COLO829 (cell line): ENCODE measurements at regions not wholly inside any gene's neighbourhood (a gene's known extent, or its start where the extent isn't known, plus 50 kb on each side); places are given as distances from the start of the nearest gene placed in this dataset.
"Not testable (repeated sequence)": the region's sequence is repeated elsewhere in the genome, so short reads cannot be mapped to it uniquely, and the experiment has no call there.

Experiments
- DNase-seq: peaks from one replicate; pipeline ENCODE4 v3.0.0; 2012; ENCODE audit warnings: low spot score

DNA sequence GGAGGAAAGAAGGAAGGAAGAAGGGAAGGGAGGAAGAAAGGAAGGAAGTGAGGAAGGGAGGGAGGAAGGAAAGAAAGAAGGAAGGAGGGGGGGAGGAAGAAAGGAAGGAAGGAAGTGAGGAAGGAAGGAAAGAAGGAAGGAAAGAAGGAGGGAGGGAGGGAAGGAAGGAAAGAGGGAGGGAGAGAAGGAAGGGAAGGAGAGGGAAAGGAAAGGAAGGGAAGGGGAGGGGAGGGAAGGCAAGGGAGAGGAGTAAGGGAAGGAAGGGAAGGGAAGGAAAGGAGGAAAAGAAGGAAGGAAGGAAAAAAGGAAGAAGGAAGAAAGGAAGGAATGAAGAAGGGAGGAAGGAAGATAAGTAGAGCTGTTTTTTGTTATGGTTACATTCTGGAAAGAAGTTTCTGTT is 141.2 kb downstream of the LRRC3B start:
- no peak for DNase-seq

DNA sequence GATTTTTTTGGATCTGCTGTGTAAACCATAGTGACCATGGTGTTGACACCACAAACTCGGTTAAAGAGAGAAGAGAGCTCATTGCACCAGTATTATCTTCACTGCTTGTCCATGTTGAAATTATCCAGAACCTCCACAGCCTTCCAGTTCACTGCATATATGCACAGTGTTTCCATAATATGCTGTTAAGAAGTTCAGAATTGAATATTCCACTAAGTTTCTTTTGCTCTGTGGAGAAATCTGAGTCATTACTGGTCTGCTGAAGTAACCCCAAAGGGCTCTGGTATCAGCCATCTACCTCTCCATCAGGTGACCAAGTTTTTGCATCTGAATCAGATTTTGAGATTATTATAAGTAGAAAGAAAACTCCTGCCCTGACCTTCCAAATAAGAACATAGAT is 143.5 kb downstream of the LRRC3B start:
- no peak for DNase-seq

DNA sequence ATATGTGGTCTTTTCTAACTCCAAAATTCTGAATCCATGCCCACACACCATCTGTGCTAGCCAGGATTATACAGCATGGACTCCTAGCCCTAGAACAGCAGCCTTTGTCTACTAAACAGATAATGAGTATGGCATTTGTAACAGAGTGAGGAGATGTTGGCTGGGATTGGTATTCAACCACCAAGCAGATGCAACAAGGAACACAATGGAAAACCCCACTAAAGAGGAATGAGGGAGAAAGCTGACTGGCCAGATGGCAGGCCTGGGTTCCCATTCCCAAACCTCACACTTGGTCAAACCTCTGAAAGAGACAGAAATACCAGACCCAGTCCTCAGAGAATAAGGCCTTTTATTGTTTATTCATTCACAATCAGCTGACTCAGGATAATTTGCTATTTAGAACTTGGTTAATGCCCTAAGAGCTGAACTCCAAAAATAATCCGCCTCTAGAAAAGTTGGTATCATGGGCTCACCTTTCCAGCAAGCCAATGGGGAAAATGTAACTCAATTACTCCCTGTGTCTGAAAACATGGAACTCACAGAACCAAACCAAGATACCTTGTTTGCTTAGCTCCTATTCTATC is 145.6 kb downstream of the LRRC3B start:
- DNase-seq: no peak

DNA sequence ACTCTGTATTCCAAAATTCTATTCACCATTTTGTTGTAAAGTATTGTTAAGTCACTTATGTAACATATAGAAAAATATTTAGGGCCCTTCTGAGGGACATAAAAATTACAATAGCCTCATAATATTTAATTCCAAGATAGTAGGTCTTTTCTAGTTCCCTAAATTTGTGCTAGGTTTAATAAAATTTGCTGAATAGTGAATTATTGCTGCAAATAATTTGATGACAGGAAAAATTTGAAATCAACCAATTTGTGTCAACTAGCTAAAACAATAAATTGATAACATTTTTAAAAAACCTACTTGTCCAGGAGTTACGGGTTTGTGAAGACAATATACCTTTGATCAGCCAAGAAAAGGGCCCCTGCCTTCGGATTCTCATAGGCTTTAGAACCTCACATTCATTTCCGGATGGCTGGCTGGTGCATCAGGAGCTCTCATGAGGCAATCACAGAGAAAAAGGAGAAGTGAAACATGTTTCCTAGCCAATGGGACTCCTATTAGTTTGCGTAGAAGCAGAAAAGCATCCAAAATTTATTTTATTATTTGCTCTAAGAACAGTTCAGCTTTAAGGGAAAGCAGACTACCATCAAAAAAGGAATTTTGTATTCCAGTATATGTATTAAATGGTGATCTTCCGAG is 177.2 kb downstream of the LRRC3B start:
- DNase-seq: no peak

DNA sequence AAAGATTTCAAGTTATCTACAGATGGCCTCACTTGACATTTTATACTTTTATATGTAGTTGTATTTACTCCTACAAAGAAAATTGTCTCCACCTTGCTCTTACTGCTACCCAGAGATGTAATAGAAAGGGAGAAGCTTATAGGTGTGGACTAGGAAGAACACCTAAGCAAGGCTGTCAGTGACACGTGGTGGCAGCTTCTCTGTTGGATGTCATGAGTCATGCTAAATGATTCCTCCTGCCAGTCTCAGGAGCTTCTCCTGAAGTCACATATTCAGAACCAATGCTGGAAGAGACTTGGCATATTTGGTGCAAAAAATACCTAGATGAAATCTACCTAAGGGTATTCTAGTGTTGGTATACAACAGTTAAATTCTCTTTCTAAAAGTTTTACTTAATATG is 184.7 kb downstream of the LRRC3B start:
- no peak for DNase-seq

DNA sequence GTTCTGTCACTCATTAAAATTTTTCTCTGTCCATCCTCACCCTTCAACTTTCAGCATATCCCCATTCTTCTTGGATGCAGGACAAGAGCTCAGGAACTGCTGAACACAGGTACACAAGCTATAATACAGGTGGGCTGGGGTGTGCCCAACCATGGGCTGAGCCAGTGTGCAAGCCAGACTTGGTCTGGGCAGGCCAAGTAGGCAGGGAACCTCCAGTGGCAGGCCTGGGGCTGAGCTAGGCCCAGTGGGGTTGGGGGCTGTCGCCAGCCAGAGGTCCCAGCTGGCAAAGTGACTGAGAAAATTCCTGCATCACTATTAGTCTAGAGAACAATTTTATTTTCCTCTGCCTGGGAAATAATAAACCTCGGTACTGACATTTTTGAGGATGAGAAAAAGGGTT is 202.9 kb downstream of the LRRC3B start:
- no peak for DNase-seq

DNA sequence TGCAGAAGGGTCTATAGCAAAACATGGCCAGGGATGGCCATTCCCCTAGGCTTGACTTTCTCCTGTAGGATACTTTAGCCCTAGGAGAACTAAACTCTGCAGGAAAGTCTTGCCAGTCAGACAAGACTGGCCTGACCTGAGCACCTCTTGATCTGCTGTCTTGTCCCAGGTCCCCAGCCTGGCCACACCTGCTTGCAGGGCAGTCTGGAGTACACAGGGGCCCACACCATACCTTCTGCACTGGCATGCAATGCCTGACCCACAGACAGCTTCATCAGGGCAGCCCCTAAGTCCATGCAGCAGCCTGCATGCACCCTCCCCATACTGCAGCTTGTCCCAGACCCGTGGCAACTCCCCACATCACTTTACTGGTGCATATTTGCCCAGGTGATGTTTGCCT is 204.6 kb downstream of the LRRC3B start:
- DNase-seq: no peak

DNA sequence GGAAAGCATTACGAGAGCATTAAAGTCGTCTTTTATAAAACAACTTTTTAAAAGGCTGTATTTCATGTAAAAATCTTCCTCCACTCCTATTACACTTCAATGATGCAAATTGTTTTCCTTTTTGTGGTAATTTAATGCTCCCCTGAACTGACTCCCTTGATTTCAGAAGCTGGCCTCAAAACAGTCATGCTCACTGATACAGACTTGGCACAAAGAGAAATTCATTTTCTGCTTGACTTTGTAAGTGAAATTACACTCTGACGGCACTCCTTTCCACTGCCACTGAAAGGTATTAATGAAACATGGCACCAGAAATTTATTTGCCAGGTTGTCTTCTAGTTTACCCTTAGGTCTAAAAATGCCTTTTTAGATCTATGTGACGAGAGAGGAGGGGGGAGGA is 215.5 kb downstream of the LRRC3B start:
- DNase-seq: no peak

DNA sequence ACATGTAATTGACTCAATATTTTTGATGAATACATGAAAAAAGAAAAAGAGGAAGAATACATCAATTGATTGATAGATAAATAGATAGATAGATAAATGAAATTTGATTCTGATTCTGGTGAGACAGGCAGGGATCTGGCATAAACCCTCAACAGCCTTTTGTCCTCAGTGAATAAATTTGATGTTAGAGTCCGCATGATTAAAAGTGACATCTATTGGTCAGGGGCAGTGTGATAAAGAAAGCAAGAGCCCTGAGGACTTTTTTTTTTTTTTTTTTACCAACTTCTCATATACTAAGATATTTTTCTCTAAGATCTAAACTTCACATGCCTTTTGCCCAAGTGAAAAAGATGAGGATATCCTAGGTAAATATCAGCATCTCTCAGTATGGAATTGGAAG is 216.4 kb downstream of the LRRC3B start:
- DNase-seq: no peak

DNA sequence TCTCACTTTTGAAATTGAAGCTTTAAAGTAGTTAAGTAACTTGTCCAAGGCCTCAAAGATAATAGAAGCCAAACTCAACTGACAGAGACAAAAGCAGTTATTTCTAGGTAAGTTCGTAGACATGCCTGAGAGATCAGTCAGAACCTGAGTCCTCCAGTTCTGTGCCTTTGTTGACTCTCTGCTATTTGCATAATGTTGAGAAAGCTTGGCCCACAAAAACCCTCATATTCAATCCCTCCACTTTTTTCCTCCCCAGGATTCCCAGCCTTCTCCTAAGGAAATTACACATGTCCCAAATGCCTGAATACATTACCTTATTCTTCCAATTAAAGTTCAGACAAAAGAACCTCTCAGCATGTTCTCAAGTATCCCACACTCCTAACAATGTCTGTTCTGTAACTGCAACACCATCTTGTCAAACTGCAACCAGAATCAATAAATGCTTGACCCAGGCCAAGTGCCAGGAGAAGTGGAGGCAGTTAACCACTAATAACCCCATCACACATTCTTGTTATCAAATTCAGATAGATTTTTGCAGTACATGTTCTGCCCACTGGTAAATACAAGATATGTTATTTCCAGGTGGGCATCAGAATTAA is 217.8 kb downstream of the LRRC3B start:
- no peak for DNase-seq

DNA sequence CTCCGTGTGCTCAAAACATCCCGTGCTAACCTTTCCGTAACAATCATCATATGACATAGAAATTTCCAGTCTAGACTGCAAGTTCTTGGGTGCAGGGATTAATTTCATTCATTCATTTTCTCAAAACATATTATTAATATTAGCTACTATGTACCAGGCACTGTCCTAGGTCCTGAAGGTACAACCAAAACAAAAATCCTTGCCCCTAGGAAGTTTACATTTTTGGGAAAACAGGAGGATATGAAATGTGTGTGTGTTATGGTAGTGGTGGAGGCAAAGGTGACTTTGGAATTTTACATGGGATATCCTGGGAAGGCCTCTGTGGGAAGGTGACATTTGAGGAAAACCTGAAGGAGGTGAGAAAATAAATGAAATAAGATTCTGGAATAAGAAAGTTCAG is 222.6 kb downstream of the LRRC3B start:
- no peak for DNase-seq

DNA sequence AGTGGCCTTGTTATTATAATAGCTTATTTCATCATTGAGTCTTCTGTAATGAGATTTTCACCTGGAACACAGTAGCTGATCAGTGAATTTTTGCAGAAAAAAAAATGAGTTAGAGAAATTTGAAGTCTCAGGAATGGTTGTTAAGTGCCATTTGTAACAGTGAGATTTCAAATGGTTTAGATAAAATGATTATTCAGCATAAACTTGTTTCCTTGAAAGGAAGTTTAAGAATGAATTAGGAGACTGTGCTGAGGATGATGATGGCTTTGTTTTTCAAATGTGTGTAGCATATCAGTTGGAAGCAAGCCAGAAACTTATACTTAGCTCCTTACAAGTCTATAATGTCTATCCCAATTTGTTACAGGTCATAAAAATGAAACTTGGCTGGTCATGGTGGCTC is 225.1 kb downstream of the LRRC3B start:
- no peak for DNase-seq

DNA sequence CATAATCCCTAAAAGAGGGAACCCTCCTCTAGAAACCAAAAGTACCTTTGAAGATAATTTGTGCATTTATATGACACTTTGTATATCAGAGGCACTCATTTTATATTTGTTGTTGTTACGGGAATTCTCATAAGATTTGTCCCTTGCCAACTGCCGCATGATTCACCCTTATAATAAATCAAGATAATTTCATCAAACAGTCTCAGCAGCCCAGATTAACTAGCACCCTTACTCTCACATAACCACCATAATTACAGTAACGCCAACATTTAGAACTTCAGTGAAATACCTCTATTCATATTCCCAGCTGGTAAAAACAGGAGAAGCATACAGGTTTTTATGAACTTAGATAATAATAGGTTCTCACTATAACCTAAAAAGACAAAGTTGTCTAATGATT is 271.9 kb downstream of the LRRC3B start:
- DNase-seq: no peak

DNA sequence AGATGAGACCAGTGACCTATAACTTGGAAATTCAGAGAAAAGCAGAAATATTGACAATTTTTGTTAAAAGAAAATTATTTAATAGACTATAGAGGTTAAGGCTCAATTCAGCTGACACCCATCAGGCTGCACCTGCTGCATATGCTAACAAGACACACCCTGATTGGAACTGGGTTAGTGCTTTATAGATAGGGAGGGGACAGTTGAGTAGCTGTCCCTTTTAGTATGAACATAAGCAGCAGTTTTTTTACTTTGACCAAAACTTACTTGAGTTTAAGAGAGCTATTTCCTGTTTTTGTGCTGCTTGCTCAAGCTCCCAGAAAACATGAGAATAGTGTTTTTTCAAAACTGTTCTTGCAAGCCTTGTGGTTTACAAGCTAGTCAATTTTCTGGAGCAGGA is 292.6 kb downstream of the LRRC3B start:
- DNase-seq: no peak

DNA sequence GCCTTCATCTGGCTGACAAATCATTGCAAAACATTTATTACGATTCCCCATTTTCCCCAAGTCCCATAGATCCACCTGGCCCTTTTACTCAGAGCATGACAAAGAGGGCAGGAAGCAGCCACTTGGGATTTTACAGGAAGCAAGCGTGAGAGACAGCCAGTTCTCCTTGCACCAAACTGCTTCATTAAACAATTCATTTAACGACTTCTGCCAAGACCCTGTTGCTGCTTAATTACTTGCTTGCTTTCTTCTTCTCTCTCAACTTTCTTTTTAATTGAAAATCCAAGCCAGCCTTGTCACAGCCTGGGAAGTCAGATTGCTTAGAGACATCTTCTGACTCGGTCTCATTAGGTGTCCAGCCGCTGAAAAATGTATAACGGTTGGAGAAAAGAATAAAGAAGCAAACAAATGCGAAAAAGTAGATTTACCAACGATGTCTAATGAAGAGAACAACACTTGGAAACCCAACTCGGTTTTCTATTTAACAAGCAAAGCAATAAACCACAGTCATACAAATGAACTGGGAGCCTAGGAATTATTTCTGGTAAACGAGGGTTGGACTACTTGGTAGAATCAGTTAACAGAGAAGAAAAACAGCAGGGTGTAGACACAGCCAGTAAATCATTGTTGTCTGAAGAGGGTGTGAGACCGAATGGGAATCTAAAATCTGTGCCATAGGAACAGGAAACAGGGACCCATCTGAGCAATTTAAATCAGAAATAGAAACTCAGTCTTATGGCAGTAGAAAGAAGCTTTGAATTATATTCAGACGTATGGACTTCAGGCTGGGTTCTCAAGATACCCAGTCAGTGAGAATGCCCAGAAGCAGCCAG is 298.3 kb downstream of the LRRC3B start:
- DNase-seq: no peak

DNA sequence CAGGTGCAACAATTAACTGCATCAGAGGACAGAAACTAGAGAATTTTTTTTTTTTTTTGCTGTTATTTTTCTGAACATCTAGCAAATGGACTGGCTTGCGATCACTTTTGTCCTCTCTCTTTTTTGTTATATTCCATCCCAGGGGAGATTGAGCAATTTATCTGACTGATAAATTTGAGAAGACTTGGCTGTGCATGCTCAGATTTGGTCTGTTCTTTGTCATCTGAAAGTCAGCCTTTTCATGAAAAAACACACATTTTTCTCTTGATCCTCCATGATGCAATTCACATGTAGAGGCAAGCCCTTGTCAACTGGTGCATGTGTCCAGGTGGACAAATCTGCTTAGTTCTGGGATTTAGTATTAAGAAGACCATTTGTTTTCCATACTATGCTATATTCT is 309.3 kb downstream of the LRRC3B start:
- no peak for DNase-seq

DNA sequence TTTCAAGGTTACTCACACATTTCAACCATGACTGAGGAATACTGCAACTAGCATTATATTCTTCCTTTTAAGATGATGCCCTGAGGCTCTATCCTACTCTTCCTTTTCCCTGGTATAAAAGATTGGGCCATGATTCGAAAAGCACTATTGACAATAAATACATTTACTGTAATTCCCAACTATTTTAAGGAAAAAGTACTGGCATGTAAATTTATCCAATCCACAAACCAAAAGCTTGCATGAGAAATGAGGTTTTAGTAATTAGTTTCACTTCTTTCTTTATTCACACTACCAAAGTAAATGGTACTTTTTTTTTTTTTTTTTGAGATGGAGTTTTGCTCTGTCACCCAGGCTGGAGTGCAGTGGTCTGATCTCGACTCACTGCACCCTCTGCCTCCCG is 310.2 kb downstream of the LRRC3B start:
- DNase-seq: no peak

DNA sequence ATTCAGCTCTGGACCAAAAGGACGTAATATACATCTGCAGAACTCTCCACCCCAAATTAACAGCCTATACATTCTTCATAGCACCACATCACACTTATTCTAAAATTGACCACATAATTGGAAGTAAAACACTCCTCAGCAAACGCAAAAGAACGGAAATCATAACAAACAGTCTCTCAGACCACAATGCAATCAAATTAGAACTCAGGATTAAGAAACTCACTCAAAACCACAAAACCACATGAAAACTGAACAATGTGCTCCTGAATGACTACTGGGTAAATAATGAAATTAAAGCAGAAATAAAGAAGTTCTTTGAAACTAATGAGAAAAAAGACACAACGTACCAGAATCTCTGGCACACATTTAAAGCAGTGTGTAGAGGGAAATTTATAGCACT is 322.9 kb downstream of the LRRC3B start:
- not testable (repeated sequence) for DNase-seq

DNA sequence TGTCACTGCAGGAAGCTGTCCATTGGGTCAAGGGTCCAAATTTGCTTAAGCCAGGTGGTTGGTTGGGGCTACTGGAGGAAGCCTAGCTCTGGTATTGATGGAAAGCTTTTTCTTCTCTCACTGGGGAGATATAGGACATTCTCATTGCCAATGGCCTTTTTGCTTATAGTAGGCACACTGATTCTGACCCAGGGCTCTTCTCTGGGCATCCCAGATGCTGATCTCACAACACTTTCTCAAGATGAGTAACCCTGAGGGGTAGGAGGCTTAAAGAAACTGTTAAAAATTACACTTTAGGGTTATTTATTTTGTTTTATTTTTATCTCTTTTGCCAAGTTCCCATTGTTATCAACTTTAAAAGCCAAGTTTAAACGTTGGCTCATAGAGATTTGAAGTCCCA is 337.8 kb downstream of the LRRC3B start:
- DNase-seq: no peak

DNA sequence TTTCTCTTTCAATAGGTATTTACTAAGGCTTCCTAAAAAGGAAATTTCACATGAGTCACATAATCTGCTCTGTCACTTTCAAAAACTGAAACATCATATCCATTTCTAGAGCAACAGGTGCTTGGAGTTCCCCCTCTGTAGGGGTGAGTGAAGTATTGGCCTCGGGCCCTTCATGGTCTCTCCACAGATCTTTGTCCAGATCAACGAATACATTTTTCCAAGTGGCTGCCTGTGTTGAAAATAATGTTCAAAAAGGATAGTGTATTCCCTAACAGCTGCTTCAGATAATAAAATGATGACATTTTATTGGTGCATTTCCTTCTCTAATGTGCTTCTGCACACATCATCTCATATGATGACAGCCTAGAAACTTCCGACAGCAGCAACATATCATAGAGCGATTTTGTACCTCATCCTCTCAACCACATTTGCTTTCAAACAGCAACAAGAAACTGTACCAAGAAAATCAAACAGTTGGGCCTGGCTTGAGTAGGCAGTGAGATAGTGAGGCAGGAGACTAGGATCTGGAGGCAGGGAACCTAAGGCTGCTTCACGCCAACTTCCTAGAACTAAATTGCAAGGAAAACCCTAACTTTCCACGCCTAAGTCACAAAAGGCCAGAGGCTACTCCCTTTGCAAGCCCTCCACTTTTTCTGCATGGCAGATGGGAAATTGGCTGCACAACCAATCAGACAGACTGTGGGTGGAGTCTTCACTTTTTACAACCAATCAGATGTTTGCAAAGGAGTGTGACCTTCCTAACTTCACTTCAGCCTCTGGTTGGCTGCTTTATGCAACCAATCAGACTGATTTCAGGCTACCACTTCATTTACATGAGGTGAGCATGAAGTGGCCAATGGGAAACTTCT is 340.2 kb downstream of the LRRC3B start:
- no peak for DNase-seq

DNA sequence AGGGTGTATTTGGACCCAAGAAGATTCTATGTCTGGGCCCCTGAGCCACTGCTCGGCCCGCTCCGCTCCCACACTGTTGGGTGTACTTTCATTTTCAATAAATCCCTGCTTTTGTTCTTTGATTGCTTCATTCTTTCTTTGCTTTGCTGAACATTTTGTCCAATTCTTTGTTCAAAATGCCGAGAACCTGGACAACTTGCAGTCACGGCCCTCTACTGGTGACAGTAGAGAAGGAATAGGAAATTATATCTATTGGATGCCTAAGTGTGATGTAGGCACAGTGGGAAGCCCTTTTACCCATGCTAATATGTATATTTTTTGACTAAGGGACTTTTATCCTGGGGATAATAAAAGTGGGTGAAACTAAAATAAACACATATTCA is 340.8 kb downstream of the LRRC3B start:
- no peak for DNase-seq

DNA sequence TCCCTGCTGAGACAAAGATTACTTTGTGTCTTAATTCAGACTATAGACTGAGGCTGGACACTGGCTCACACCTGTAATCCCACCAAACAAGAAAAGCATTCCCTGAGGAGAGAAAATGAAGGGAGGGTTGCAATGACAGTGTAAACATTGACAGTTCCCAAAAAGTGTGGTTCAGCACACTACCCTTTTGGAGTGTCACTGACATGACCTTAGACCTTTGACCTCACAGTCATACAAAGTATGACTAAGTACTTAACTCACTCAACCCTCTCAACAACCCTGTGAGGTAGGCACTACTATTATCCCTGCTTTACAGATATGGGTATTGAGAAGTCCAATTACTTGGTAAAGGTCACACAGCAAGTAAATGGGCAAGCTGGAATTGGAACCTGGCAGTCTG is 341.7 kb downstream of the LRRC3B start:
- no peak for DNase-seq
